ENCODE measurements at regions not wholly inside any gene's neighbourhood (a gene's known extent, or its start where the extent isn't known, plus 50 kb on each side); places are given as distances from the start of the nearest gene placed in this dataset.

GRCh38 chr19:28046932-28047331 is 1166.0 kb downstream of the UQCRFS1 start:
- no peak overlapping the region for H3K4me3 ChIP-seq (replicated peaks; ENCODE audit: low read depth, low read length)
- TF ChIP-seq, protein P1, sequence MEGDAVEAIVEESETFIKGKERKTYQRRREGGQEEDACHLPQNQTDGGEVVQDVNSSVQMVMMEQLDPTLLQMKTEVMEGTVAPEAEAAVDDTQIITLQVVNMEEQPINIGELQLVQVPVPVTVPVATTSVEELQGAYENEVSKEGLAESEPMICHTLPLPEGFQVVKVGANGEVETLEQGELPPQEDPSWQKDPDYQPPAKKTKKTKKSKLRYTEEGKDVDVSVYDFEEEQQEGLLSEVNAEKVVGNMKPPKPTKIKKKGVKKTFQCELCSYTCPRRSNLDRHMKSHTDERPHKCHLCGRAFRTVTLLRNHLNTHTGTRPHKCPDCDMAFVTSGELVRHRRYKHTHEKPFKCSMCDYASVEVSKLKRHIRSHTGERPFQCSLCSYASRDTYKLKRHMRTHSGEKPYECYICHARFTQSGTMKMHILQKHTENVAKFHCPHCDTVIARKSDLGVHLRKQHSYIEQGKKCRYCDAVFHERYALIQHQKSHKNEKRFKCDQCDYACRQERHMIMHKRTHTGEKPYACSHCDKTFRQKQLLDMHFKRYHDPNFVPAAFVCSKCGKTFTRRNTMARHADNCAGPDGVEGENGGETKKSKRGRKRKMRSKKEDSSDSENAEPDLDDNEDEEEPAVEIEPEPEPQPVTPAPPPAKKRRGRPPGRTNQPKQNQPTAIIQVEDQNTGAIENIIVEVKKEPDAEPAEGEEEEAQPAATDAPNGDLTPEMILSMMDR (IDR thresholded peaks at IDR 0.05; ENCODE audit: low read depth, low read length, missing control alignments) = no peak
- DNase-seq (ENCODE audit: extremely low read depth, low read depth) = no peak

- TF ChIP-seq, protein P1 (IDR thresholded peaks at IDR 0.05; ENCODE audit: low read depth, low read length, missing control alignments) = no peak
- no peak overlapping the region for H3K4me3 ChIP-seq (replicated peaks; ENCODE audit: low read depth, low read length)
- DNase-seq (ENCODE audit: extremely low read depth, low read depth) = no peak
These were observed 1167.3 kb downstream of the UQCRFS1 start for GRCh38 chr19:28045621-28046020.

DNA sequence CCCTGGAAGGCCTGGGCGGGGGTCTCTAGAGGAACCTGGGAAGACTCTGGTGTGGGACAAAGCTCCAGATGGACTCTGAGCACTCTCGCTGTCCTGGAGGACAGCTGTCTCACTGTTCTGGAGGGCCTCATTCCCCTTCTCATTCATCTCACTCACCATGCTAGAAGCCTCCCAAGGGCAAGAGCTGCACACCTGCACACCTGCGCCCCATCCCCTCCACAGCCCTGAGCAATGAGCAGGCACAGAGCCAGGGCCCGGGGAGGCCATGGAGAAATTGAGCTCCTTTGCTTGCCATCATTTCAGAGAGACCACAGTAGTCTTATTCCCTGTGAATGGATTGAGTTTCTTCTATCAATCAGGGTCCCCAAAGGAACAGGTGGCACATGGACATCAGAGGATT is 1168.5 kb downstream of the UQCRFS1 start:
- DNase-seq (ENCODE audit: extremely low read depth, low read depth) = no peak
- TF ChIP-seq, protein P1 (IDR thresholded peaks at IDR 0.05; ENCODE audit: low read depth, low read length, missing control alignments) = no peak
- H3K4me3 ChIP-seq (replicated peaks; ENCODE audit: low read depth, low read length) = no peak overlapping the region

- DNase-seq (ENCODE audit: extremely low read depth, low read depth) = no peak
- TF ChIP-seq, protein P1 (IDR thresholded peaks at IDR 0.05; ENCODE audit: low read depth, low read length, missing control alignments) = no peak
- H3K4me3 ChIP-seq (replicated peaks; ENCODE audit: low read depth, low read length) = no peak overlapping the region
These were observed 1170.4 kb downstream of the UQCRFS1 start for GRCh38 chr19:28042516-28042915.

DNA sequence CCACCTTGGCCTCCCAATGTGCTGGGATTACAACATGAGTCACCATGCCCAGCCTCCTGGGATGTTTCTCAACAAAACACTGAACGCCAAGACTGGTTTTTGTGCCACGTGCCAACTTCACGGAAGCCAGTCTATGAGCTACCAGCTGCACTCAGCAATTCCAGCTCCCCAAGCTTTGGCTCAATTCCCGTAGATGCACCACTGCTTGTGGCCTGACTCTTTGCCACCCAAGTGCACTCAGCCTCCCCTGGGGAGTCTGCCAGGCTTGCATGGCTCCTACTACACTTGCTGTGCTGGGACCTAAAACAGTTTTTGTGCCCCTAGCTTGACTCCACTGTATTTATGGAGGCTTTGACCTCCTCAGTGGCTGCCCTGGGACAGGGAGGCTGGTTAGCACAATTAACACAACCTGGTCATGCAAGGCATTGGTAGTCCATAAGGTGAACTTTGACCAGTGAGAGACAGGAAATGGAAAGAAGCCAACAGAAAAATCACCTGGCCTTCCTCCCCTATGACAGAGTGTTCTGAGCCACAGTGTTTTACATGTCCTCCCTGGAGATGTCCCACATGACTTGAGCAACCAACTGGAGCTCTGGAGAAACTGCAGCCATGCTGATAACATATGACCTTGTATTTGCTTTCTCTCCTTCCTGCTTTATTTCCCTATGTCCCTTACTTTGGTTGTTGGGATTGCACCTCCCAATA is 1173.1 kb downstream of the UQCRFS1 start:
- DNase-seq (ENCODE audit: extremely low read depth, low read depth) = no peak
- TF ChIP-seq, protein P1 (IDR thresholded peaks at IDR 0.05; ENCODE audit: low read depth, low read length, missing control alignments) = no peak
- no peak overlapping the region for H3K4me3 ChIP-seq (replicated peaks; ENCODE audit: low read depth, low read length)

DNA sequence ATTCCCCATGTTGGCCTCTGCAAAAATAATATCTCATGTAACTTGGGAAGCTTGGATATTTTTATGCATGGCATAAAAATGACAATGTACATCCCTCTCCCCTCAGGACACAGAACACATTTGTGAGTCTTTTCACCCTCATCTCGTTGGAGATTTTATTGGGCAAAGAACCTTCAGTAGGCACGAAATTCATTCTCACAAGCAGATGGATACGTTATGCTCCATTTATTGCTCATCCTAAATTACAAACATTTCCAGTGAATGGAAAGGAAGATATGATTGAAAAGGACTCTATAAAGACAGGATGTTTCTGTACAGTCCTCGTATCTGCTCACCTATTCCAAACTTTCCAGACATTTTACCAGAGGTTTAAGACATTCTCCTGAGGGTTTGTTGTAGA is 1175.8 kb downstream of the UQCRFS1 start:
- H3K4me3 ChIP-seq (replicated peaks; ENCODE audit: low read depth, low read length) = no peak overlapping the region
- TF ChIP-seq, protein P1 (IDR thresholded peaks at IDR 0.05; ENCODE audit: low read depth, low read length, missing control alignments) = no peak
- DNase-seq (ENCODE audit: extremely low read depth, low read depth) = no peak

GRCh38 chr19:28036486-28036885 is 1176.5 kb downstream of the UQCRFS1 start:
- TF ChIP-seq, protein P1 (IDR thresholded peaks at IDR 0.05; ENCODE audit: low read depth, low read length, missing control alignments) = no peak
- H3K4me3 ChIP-seq (replicated peaks; ENCODE audit: low read depth, low read length) = no peak overlapping the region
- DNase-seq (ENCODE audit: extremely low read depth, low read depth) = no peak
